GM12874 (cell line): ENCODE measurements at regions not wholly inside any gene's neighbourhood (a gene's known extent, or its start where the extent isn't known, plus 50 kb on each side); places are given as distances from the start of the nearest gene placed in this dataset.

Experiments used
- TF ChIP-seq, protein P1 (sequence below): IDR thresholded peaks from 2 replicates; pipeline ENCODE4 v1.5.1; 2011; ENCODE audit warnings: low read depth, mild to moderate bottlenecking, control low read depth, low read length, moderate library complexity; ENCODE audit not compliant: insufficient read depth

GRCh38 chr20:7742479-7742878 lies 197.8 kb downstream of the HAO1 start:
- TF ChIP-seq, protein P1, sequence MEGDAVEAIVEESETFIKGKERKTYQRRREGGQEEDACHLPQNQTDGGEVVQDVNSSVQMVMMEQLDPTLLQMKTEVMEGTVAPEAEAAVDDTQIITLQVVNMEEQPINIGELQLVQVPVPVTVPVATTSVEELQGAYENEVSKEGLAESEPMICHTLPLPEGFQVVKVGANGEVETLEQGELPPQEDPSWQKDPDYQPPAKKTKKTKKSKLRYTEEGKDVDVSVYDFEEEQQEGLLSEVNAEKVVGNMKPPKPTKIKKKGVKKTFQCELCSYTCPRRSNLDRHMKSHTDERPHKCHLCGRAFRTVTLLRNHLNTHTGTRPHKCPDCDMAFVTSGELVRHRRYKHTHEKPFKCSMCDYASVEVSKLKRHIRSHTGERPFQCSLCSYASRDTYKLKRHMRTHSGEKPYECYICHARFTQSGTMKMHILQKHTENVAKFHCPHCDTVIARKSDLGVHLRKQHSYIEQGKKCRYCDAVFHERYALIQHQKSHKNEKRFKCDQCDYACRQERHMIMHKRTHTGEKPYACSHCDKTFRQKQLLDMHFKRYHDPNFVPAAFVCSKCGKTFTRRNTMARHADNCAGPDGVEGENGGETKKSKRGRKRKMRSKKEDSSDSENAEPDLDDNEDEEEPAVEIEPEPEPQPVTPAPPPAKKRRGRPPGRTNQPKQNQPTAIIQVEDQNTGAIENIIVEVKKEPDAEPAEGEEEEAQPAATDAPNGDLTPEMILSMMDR = no peak

- TF ChIP-seq, protein P1 = no peak
Measured at GRCh38 chr20:7744411-7744810, 195.8 kb downstream of the HAO1 start.

GRCh38 chr20:7748624-7749023 lies 191.6 kb downstream of the HAO1 start:
- TF ChIP-seq, protein P1 = no peak

DNA sequence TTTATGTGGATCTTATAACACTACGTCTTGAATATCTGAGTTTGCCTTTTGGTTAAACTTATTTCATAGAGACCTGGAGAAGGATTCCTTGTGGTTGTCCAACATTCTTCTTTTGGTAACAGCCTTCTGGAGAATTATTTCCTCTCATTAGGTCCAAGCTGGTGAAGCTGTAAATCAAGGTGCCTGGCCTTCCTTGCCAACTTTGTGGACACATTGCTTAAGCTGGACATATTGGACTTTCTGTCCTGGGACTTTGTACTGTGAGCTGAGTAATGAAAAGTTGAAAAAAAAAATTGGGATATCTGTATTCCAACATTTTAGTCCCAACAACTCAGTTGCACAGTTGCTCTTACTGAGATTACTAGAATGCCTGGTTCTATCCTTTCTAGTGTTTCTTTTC lies 186.2 kb downstream of the HAO1 start:
- TF ChIP-seq, protein P1 = no peak

DNA sequence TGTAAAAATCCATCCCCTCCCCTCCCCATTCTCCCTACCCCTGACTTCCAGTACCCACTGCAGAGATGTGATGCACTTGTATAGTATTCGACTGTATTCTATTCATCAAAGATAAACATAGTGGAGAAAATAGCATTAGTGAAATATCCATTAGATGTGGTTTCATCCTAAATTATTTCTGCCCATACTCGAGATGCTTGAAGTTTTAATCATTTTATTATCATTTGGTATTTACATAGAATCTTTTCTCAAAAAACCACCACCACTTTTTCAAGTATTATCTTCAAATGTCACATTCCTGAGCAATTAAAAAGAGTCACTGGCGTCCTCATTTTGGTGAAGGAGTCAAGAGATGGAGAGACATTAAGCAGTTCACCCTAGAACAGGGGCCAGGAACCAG lies 181.9 kb downstream of the HAO1 start:
- TF ChIP-seq, protein P1 = no peak

- TF ChIP-seq, protein P1 = no peak
Measured at GRCh38 chr20:7760247-7761031, 179.8 kb downstream of the HAO1 start.

GRCh38 chr20:7765221-7765620 lies 175.0 kb downstream of the HAO1 start:
- TF ChIP-seq, protein P1 = no peak
